Activated T-cell treated with anti-CD3 and anti-CD28 coated beads, Interleukin-2, amount 50 U/mL, for 24 hours (primary cell): ENCODE measurements at regions not wholly inside any gene's neighbourhood (a gene's known extent, or its start where the extent isn't known, plus 50 kb on each side); places are given as distances from the start of the nearest gene placed in this dataset.
A peak's percentile ranks its signal among the peaks of the same experiment; 100 is the strongest.
"Not testable (repeated sequence)": the region's sequence is repeated elsewhere in the genome, so short reads cannot be mapped to it uniquely, and the experiment has no call there.

Experiments used
- DNase-seq: peaks from one replicate; pipeline ENCODE4 v3.0.0-alpha.2; 2020
- H3K27ac Mint-ChIP-seq: 2 replicates; pipeline ENCODE4 v1.8.0; 2020; ENCODE audit warnings: mild to moderate bottlenecking, mixed read lengths
- H3K27me3 Mint-ChIP-seq: 2 replicates; pipeline ENCODE4 v1.8.0; 2020; ENCODE audit warnings: mixed read lengths
- H3K36me3 Mint-ChIP-seq: 2 replicates; pipeline ENCODE4 v1.8.0; 2020; ENCODE audit warnings: low read depth, mixed read lengths
- H3K4me1 Mint-ChIP-seq: 2 replicates; pipeline ENCODE4 v1.8.0; 2020; ENCODE audit warnings: low read depth, mixed read lengths
- H3K4me3 Mint-ChIP-seq: 2 replicates; pipeline ENCODE4 v1.8.0; 2020; ENCODE audit warnings: mild to moderate bottlenecking, moderate library complexity, mixed read lengths
- H3K9me3 Mint-ChIP-seq: 2 replicates; pipeline ENCODE4 v1.8.0; 2020; ENCODE audit warnings: mixed read lengths

DNA sequence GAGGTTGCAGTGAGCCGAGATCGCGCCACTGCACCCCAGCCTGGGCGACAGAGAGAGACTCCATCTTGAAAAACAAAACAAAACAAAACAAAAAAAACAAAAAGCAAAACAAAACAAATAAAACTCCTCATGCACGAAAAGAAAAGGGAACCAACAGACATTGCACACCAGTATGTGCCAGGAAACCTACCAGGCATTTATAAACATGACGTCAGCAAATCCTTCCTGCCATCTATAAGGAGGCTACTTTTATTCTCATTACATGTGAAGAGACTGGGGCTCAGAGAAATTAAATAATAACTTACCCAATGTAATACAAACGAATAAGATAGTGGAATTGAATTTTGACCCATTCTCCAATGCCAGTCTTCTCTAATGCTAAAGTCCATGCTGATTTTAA is 197.2 kb downstream of the NUFIP1 start:
- no peak overlapping the region for H3K4me3 Mint-ChIP-seq
- H3K27me3 Mint-ChIP-seq, result no peaks in the 10 kb centered on the region
- no peak overlapping the region for H3K27ac Mint-ChIP-seq
- no peak for DNase-seq
- no peaks in the 10 kb centered on the region for H3K36me3 Mint-ChIP-seq
- H3K9me3 Mint-ChIP-seq, result no peaks in the 10 kb centered on the region
- H3K4me1 Mint-ChIP-seq, result no peaks in the 10 kb centered on the region

DNA sequence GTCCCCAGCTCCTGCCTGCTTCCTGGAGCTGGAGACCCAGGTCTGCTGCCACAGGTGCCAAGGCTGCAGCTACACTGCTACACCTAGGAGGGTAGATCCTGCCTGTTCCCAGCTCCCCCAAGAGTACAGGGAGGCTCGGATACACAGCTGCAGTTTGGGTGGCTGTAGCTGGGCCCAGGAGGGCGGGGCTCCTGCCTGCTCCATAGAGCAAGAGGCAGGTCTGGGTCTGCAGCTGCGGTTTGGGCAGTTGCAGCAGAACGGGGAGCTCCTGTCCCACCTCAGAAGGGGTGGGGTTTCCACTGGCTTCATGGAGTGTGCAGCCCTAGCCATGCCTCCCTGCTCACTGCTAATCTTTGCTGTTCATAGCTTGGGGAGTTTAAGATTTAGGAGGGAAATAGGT is 199.0 kb downstream of the NUFIP1 start:
- Mint-ChIP-seq H3K9me3 (no peaks in the 10 kb centered on the region), H3K36me3 (no peaks in the 10 kb centered on the region)

DNA sequence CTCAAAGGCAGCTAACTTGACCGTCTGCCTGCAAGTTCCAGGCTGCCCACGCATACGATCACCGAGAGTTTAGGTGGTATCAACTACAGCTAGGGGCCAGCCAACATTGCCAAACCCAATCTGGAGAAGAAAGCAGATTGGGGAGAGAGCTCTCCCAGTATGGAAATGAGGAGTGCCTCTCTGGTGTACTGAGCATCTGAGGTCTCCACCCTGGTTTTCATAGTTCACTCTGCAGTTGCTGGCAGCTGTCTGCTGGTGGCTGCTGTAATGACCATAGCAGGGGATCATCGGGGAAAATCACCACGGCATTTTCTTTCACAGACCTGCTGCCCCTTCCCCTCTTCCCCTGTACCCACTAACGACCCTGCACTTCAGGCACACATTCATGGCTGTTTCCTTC is 201.7 kb downstream of the NUFIP1 start:
- no peaks in the 10 kb centered on the region for H3K4me1 Mint-ChIP-seq
- H3K27me3 Mint-ChIP-seq, result no peaks in the 10 kb centered on the region
- H3K36me3 Mint-ChIP-seq, result no peaks in the 10 kb centered on the region
- H3K27ac Mint-ChIP-seq, result no peak overlapping the region
- no peak for DNase-seq
- no peaks in the 10 kb centered on the region for H3K9me3 Mint-ChIP-seq
- H3K4me3 Mint-ChIP-seq, result no peak overlapping the region

More for the DNA sequence above, 199.0 kb downstream of the NUFIP1 start:
- Mint-ChIP-seq H3K4me3 (no peak overlapping the region), H3K27ac (no peak overlapping the region), H3K4me1 (no peaks in the 10 kb centered on the region), H3K27me3 (no peaks in the 10 kb centered on the region)
- DNase-seq, result no peak

DNA sequence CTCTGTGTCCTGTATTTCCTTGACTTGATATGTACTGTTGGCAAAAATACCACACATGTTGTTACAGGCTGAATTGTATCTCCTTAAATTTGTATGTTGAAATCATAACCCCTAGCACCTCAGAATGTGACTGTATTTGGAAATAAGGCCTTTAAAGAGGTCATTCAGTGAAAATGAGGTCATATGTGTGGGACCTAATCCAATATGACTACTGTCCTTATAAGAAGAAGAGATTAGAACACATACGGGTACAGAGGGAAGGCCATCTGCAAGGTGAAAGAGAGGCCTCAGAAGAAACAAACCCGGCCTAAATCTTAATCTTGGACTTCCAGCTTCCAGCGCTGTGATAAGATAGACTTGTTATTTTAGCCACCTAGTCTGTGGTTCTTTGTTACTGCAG is 202.5 kb downstream of the NUFIP1 start:
- H3K9me3 Mint-ChIP-seq, result no peaks in the 10 kb centered on the region
- no peaks in the 10 kb centered on the region for H3K27me3 Mint-ChIP-seq
- H3K4me3 Mint-ChIP-seq, result no peak overlapping the region
- H3K27ac Mint-ChIP-seq, result no peak overlapping the region
- no peaks in the 10 kb centered on the region for H3K36me3 Mint-ChIP-seq
- H3K4me1 Mint-ChIP-seq, result no peaks in the 10 kb centered on the region
- DNase-seq, result no peak

DNA sequence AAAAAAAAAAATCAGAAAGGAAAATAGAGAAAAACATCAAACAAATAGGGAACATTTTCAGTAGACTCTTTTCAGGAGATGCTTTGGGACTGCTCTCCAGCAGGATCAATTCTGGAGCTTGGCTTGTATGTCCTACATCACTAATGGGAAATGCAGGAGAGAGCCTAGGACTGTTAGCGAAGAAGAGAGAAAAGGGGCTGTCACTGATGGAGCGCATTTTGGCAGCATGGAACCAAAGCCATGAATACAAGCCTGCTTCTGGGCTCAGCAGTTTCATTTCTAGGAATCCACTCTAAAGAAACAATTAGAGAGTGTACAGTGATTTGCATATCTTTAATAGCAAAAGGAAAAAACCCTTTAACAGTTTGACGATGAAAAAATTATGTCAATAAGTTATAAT is 203.9 kb downstream of the NUFIP1 start:
- Mint-ChIP-seq H3K27ac (no peak overlapping the region), H3K27me3 (peaks cover 3% of the 10 kb centered on the region), H3K4me3 (no peak overlapping the region), H3K9me3 (no peaks in the 10 kb centered on the region), H3K36me3 (no peaks in the 10 kb centered on the region), H3K4me1 (no peaks in the 10 kb centered on the region)
- no peak for DNase-seq

DNA sequence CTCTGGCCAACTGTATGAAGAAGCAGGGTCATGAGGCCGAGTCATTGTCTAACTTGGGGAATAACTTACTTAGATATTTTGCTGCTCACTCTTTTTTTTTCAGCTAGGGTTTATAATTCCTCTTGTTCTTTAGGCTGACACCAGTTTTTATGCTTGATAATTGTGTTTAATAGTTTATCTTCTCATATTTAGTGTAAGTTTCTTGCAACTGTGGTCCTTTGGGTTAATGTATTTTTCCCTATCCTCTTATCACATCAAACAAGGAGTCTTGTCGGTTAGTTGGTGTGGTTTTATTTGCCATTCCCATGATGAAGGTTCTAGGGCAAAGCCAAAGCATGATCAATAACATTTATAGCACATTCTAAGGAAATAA is 204.6 kb downstream of the NUFIP1 start:
- H3K27me3 Mint-ChIP-seq, result peaks cover 3% of the 10 kb centered on the region
- H3K9me3 Mint-ChIP-seq, result no peaks in the 10 kb centered on the region

DNA sequence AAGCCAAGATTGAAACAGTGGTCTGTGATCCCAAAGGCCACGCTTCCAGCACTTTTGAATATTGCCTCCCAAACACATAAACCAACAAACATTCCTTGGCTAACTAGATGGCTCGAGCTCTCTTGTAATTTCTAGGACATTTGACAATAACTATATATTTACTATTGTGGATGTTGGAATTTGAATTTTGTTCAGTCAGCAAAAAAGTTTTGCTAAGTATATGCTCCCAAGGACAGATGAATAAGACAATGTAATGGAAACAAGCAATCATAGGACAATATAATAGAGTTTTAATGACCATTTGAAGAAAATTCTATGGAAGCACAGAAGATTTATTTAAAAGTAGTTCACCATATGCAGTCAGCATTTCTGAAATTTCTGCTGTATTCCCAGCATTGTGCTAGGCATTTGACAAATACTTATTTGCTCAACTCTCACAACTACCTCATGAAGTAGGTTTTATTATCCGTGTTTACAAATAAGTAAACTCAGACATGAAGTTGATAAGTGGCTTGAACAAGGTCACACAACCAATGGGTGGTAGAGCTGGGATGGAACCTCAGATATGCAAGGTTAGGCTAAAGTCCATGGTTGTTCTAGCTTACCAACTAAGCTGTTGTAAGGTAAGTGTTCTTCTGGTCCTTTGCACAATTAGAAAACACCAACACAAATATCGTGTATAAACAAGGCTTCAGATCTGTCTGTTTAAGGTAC is 205.1 kb downstream of the NUFIP1 start:
- no peak for DNase-seq
- no peak overlapping the region for H3K4me3 Mint-ChIP-seq
- H3K36me3 Mint-ChIP-seq, result no peaks in the 10 kb centered on the region
- no peaks in the 10 kb centered on the region for H3K9me3 Mint-ChIP-seq
- H3K4me1 Mint-ChIP-seq, result no peaks in the 10 kb centered on the region
- H3K27ac Mint-ChIP-seq, result no peak overlapping the region
- H3K27me3 Mint-ChIP-seq, result peaks cover 3% of the 10 kb centered on the region

More for the DNA sequence above, 204.6 kb downstream of the NUFIP1 start:
- Mint-ChIP-seq H3K36me3 (no peaks in the 10 kb centered on the region), H3K4me3 (no peak overlapping the region), H3K4me1 (no peaks in the 10 kb centered on the region), H3K27ac (no peak overlapping the region)
- DNase-seq, result no peak

DNA sequence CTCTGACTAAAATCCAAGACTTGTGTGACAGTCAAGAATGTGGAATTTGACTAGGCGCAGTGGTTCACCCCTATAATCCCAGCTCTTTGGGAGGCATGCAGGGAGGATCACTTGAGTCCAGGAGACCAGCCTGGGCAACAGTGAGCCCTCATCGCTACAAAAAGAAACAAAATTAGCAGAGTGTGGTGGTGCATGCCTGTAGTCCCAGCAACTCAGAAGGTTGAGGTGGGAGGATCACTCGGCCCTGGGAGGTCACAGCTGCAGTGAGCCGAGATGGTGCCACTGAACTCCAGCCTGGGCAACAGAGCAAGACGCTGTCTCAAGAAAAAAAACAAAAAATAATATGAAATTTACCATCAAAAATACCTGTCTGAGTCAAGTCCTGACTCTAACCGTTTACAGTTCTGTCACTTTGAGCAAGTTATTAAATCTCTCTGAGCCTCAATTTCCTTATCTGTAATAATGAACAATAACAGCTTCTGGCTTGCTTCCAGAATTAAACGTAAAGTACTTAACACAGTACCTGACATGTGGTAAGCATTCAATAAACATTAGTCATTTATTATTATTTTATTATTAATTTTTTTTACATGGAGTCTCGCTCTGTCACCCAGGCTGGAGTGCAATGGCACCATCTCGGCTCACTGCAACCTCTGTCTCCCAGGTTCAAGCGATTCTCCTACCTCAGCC is 204.6 kb upstream of the TSC22D1 start:
- no peaks in the 10 kb centered on the region for H3K9me3 Mint-ChIP-seq
- H3K27me3 Mint-ChIP-seq, result peaks cover 6% of the 10 kb centered on the region
- no peak overlapping the region for H3K27ac Mint-ChIP-seq
- H3K36me3 Mint-ChIP-seq, result no peaks in the 10 kb centered on the region
- H3K4me3 Mint-ChIP-seq, result no peak overlapping the region
- no peaks in the 10 kb centered on the region for H3K4me1 Mint-ChIP-seq
- DNase-seq, result no peak

DNA sequence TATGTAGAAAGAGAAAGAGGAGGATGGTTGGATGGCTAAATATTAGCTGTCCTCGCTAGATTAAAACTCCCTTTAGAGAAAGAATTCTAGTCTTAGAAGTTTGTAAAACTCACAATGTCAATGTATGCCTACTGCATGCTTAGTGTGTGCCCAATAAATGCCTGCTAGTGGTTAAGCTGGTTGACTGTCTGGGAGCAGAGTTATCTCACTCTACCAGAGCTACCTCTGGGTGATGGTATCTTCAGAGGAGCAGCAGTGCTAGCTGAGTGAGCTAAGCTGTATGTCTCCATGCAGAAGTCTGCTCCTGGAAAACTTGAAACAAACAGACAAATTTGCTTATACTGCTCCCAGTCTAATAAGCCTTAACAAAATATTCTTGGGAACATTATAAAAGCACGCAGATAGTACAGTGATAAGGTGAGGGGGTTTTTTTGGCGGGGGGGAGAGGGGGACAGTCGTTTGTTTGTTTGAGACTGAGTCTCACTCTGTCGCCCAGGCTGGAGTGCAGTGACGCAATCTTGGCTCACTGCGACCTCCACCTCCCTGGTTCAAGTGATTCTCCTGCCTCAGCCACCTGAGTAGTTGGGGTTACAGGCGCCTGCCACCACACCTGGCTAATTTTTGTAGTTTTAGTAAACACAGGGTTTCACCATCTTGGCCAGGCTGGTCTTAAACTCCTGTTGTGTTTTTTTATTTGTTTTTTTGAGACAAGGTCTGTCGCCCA is 202.8 kb upstream of the TSC22D1 start:
- no peaks in the 10 kb centered on the region for H3K9me3 Mint-ChIP-seq
- no peak overlapping the region for H3K27ac Mint-ChIP-seq
- H3K27me3 Mint-ChIP-seq, result peaks cover 6% of the 10 kb centered on the region
- H3K36me3 Mint-ChIP-seq, result no peaks in the 10 kb centered on the region
- H3K4me1 Mint-ChIP-seq, result no peaks in the 10 kb centered on the region
- no peak for DNase-seq
- no peak overlapping the region for H3K4me3 Mint-ChIP-seq

DNA sequence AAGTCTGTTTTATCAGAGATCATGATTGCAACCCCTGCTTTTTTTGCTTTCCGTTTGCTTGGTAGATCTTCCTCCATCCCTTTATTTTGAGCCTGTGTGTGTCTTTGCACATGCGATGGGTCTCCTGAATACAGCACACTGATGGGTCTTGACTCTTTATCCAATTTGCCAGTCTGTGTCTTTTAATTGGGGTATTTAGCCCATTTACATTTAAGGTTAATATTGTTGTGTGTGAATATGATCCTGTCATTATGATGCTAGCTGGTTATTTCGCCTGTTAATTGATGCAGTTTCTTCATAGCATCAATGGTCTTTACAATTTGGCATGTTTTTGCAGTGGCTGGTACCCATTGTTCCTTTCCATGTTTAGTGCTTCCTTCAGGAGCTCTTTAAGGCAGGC is 199.2 kb upstream of the TSC22D1 start:
- not testable (repeated sequence) for H3K36me3 Mint-ChIP-seq, H3K4me1 Mint-ChIP-seq, H3K9me3 Mint-ChIP-seq, H3K4me3 Mint-ChIP-seq, H3K27me3 Mint-ChIP-seq, H3K27ac Mint-ChIP-seq, DNase-seq

DNA sequence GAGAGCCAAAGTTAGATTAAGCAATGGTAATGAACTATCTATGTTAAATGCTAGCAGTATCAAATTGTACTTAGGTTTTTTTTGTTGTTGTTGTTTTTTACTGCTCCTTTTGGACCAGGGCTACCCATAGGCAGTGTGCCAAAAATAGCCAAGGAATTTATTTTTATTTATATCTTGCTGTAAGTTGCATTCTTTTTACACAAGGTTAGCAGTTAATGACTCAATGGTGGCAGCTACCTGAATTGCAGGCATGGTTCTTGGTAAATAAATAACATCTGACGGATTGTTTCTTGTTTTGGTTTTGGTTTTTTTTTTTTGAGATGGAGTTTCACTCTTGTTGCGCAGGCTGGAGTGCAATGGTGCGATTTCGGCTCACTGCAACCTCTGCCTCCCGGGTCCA is 194.8 kb upstream of the TSC22D1 start:
- H3K27ac Mint-ChIP-seq, result no peak overlapping the region
- no peaks in the 10 kb centered on the region for H3K9me3 Mint-ChIP-seq
- no peak overlapping the region for H3K4me3 Mint-ChIP-seq
- H3K27me3 Mint-ChIP-seq, result peaks cover 3% of the 10 kb centered on the region
- DNase-seq, result no peak
- H3K36me3 Mint-ChIP-seq, result no peaks in the 10 kb centered on the region
- H3K4me1 Mint-ChIP-seq, result peaks cover 27% of the 10 kb centered on the region

DNA sequence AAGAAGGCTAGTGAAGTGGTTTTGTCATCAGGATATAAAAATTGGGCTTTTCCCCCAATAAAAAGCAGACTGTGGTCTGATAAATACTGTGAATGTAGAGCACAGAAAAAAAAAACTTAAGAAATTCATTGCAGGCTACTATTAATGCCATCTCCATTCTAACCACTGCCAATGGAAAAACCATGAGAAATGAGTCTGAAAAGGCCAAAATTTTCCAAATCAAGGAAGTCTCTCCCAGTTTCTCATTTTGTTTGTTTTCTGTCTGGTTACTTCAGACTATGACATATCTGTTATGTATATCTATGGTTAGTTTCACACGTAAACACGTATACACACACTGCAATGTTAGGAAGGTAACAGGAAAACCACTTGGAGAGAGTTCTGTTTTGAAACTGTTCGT is 193.6 kb upstream of the TSC22D1 start:
- H3K4me1 Mint-ChIP-seq, result peaks cover 27% of the 10 kb centered on the region
- no peak overlapping the region for H3K4me3 Mint-ChIP-seq
- H3K27ac Mint-ChIP-seq, result no peak overlapping the region
- peaks cover 3% of the 10 kb centered on the region for H3K27me3 Mint-ChIP-seq
- DNase-seq, result no peak
- H3K36me3 Mint-ChIP-seq, result no peaks in the 10 kb centered on the region
- no peaks in the 10 kb centered on the region for H3K9me3 Mint-ChIP-seq

DNA sequence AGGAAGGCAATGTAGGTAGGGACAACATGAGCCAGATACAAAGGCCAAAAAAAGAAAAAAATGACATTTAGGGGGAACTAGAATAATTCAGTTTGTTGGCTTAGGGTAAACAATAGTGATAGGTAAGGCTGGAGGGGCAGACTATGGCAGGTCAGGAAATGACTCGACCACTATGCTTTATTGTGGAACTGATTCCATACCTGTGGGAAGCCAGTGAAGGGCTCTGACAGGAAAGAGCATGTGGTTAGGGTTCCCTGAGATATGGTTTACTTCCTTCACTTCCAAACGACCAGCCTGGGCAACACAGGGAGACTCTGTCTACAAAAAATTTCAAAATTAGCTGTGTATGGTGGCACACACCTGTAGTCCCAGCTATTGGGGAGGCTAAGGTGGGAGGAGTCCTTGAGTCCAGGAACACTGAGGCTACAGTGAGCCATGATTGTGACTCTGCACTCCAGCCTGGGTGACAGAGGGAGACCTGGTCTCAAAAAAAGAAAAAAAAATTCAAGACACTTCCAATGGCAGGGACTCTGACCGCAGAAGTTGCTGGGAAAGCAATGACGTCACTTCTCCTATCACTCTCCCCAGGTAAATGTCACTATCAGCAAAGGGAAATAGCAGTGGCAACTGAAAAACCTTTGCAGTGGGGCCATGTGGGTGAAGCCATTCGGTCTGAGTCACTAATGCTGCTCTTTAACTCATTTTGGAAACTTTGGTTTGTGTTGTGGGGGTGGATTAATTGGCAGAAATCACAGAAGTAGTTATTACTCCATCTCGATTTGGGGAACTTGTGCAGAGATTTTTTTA is 192.8 kb upstream of the TSC22D1 start:
- H3K27me3 Mint-ChIP-seq, result peaks cover 5% of the 10 kb centered on the region
- DNase-seq, result peak; percentile 42
- no peaks in the 10 kb centered on the region for H3K36me3 Mint-ChIP-seq
- peak overlapping the region; percentile 83 for H3K27ac Mint-ChIP-seq
- H3K9me3 Mint-ChIP-seq, result no peaks in the 10 kb centered on the region
- peak overlapping the region; percentile 3 for H3K4me3 Mint-ChIP-seq
- H3K4me1 Mint-ChIP-seq, result peaks cover 27% of the 10 kb centered on the region

DNA sequence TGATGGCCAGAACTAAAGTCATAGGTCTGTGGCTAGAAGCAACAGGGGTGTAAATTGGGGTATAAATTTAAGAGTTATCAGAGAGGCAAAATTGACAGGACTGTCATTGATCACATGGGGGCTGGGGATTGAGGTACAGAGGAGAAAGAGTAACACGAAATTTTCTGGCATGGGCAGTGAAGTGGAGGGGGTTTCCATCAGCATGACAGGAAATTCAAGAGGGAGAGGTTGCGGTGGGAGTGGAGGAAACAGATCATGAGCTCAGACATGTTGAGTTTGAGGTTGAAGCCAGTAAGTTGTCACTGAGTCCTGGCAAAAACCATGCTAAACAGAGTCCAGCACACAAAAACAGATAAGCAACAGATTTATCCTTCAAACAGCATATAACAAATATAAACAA is 192.1 kb upstream of the TSC22D1 start:
- Mint-ChIP-seq H3K9me3 (no peaks in the 10 kb centered on the region), H3K36me3 (no peaks in the 10 kb centered on the region), H3K4me3 (peak overlapping the region; percentile 3), H3K27ac (peak overlapping the region; percentile 83), H3K4me1 (peaks cover 27% of the 10 kb centered on the region), H3K27me3 (peaks cover 5% of the 10 kb centered on the region)
- peak; percentile 32 for DNase-seq
